ENCODE measurements at regions not wholly inside any gene's neighbourhood (a gene's known extent, or its start where the extent isn't known, plus 50 kb on each side); places are given as distances from the start of the nearest gene placed in this dataset.
"Not testable (repeated sequence)": the region's sequence is repeated elsewhere in the genome, so short reads cannot be mapped to it uniquely, and the experiment has no call there.

DNA sequence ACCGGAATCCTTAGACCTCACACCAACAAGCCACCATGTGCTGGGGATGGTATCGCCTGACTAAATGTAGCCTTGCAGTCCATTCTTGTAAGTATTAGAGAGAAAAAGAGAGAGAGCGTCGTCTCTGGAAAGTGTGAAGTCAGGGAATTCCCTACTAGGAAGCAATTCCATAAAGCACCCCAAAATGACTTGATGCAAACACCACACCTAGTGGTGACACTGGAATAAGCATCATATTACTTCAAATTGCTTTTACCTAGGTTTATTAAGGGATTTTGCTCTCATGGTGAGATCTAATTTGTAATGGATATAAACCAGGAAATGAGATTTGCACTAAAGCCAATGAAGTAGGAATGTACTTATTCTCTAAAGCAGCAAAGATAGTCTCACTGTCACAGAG, 111.4 kb upstream of the METTL9 start:
- DNase-seq (ENCODE audit: low read depth) = not testable (repeated sequence)

DNA sequence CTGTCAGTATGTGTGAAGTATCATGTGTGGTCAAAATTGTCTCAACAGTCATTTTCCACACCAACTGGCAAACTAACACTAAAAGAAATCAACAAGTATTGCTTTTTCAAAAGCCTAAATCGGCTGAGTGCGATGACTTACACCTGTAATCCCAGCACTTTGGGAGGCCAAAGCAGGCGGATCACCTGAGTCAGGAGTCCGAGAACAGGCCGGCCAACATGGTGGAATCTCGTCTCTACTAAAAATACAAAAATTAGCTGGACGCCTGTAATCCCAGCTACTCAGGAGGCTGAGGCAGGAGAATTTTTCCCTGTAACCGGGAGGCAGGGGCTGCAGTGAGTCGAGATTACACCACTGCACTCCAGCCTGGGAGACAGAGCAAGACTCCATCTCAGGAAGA, 100.3 kb upstream of the METTL9 start:
- DNase-seq (ENCODE audit: low read depth) = not testable (repeated sequence)

DNA sequence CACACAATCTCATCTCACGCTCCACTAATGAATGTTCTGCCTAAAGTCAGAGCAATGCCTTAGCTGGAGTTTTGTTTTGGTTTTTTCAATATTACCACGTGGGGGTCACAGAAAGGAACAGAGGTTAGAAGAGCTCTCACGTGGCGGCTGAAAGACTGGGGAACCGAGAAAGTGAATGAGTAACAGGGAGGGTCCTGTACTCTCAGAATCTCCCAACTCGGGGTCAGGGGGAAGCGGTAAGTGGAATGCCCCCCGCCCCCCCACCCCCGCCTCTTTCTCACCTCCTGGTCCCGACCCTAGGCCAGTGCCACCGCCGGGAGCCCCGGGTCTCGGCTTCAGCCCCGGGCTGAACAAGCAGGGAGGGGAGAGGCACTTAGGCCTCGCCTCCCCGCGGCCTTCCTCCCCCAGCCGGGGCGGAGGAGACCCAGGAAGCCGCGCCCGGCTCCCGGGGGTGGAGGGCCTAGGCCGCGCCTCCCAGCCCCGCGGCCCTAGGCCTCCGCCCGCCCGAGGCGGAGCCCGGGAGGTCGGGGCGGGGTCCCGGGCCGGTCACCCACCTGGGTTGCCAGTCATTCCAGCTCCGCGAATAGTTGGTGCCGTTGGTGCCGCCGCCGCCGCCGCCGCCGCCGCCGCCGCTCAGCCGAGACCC, 98.0 kb upstream of the METTL9 start:
- peak; percentile 46 for DNase-seq (ENCODE audit: low read depth)

DNA sequence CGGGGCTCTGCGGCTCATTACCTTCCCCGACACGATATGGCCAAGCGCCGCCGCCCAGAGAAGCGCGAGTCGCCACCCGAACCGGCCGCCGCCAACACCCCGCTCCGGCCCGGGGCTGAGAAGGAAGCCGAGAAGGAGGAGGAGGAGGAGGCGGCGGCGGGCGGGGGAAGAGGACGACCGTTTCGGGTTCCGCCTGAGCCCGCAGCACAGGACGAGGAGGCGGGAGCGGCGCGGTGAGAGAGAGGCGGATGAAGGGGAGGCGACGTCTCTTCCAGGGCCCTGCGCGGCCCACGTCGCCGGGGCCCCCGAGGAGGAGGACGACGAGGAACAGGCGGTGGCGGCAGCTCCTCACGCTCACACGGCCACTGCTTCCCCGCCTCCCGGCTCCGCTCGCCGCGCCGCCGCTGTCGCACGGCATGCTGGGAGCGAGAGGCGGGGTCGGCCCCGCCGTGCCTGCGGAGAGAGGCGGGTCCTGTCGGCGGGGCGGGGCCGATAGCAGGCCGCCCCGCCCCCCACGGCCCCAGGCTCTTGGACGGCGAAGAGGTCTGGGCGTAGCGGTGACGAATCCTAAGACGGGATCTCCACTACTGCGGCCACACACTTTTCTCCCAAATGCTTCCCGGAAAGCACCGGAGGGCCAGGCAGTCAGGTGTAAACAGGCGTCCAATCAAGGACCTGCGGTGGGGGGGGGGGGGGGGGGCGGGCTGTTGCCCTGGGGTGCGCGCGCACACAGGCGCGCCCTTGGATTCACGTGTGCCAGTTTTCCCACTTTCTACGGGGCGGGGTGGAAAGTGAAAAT, 97.3 kb upstream of the METTL9 start:
- peak; percentile 80 for DNase-seq (ENCODE audit: low read depth)

- not testable (repeated sequence) for DNase-seq (ENCODE audit: low read depth)
Measured at GRCh38 chr16:21503574-21503920, 95.8 kb upstream of the METTL9 start.

DNA sequence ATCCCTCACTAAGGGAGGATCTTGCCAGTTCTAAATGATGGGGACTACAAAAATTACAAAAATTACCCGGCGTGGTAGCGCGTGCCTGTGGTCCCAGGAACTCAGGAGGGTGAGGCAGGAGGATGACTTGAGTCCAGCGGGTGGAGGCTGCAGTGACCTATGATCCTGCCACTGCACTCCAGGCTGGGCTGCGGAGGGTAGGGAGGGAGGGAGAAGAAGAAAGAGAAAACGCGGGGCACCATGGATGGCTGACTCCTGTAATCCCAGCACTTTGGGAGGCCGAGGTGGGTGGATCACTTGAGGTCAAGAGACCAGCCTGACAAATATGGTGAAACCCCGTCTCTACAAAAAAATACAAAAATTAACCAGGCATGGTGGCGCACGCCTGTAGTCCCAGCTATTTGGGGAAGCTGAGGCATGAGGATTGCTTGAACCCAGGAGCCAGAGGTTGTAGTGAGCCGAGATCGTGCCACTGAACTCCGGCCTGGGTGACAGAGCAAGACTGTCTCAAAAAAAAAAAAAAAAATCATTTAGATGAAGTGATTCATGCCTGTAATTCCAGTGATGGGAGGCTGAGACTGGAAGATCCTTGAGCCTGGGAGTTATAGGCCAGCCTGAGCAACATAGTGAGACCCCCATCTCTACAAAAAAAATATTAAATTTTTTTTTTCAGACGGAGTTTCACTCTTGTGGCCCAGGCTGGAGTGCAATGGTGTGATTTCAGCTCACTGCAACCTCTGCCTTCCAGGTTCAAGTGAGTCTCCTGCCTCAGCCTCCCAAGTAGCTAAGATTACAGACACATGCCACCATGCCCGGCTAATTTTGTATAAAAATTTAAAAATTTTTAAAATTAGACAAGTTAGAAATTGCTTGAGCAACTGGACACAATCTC, 95.2 kb upstream of the METTL9 start:
- not testable (repeated sequence) for DNase-seq (ENCODE audit: low read depth)

GRCh38 chr16:21505751-21506520, 93.4 kb upstream of the METTL9 start:
- not testable (repeated sequence) for DNase-seq (ENCODE audit: low read depth)

- peak; percentile 17 for DNase-seq (ENCODE audit: low read depth)
Measured at GRCh38 chr16:21506857-21507456, 92.4 kb upstream of the METTL9 start.

GRCh38 chr16:21507631-21508305, 91.6 kb upstream of the METTL9 start:
- DNase-seq (ENCODE audit: low read depth) = not testable (repeated sequence)

DNA sequence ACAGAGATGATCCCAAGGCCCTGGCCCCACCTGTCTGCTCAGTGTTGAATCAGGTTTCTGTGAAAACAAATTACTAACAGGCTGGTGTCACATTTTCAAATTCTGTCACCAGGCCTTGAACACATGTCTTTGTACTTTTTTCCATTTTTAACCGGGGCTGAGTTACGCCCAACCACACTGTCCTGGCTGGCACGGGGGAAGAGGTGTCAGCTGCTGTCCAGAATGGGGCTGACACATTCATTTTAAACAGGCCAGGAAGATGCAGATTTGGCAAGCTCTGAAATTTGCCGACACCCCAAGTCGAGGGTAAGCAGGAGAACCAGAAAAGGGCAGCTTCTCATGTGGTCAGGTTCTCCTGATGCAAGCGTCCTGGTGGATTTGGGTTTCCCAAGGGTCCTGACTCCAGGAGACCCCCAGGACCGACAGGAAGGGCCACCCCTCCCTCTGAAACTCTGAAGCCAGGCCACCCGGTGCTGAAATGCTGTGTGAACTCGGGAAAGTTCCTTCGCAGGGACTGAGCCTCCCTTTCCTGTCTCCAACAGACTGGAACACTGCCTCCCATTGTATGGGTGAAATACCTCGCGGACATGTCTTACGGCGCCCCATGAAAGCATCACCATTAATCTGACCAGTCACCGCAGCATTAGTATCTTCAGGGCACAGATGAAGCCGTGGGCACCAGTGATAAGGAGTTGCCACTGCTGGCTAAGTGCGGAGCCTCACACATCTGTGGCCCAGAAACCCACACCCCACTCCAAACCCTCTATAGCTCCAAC, 90.5 kb upstream of the METTL9 start:
- DNase-seq (ENCODE audit: low read depth) = not testable (repeated sequence)

GRCh38 chr16:21509437-21510086, 89.8 kb upstream of the METTL9 start:
- not testable (repeated sequence) for DNase-seq (ENCODE audit: low read depth)

DNA sequence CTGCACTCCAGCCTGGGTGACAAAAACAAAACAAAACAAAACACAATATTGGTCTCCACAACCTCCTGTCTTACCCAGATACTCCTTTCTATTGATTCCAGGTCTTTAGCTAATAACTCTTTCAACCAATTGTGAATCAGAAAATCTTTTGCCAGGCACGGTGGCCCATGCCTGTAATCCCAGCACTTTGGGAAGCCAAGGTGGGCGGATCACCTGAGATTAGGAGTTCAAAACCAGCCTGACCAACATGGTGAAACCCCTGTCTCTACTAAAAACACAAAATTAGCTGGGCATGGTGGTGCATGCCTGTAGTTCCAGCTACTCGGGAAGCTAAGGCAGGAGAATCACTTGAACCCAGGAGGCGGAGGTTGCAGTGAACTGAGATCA, 88.5 kb upstream of the METTL9 start:
- DNase-seq (ENCODE audit: low read depth) = not testable (repeated sequence)

- not testable (repeated sequence) for DNase-seq (ENCODE audit: low read depth)
Measured at GRCh38 chr16:21511315-21512210, 87.8 kb upstream of the METTL9 start.

DNA sequence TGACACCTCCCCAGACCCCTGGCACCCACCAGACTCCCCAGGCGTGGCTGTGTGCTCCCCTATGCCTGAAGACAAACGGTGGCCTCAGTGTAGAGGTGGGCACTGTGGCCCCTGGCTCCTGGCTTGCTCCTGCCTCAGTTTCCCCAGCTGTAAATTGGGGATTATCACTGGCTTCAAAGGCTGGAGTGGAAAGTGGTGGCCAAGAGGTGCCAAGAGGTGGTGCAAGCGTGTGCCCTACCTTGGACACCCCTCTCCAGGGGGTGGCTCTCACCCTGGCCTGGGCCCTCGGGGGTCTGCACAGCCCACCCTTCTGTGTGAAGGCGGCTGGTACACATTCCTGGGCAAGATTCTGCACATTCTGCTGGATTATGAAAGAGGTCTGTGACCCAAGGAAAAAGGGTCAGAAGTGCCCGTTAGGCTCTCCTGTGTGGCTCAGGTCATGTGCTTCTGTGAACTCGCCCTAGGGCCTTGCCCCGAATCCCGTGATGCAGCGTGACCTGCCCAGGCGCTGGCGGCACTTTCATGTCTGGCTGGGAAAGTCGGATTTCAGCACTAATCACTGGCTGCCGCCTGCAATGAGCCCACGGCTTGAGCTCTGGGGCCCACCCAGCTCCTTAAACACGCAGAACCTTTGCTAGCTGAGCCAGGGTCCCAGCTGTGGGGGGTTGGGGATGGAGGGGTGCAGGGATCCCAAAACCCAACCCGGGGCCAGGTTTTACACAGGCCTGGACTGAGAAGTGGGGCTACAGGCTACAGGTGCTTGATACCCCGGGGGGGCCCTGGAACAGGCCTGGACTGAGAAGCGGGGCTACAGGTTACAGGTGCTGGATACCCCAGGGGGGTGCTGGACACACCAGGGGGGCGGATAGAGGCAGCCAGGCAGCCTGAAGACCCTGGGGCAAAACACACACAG, 86.8 kb upstream of the METTL9 start:
- DNase-seq (ENCODE audit: low read depth) = not testable (repeated sequence)

DNA sequence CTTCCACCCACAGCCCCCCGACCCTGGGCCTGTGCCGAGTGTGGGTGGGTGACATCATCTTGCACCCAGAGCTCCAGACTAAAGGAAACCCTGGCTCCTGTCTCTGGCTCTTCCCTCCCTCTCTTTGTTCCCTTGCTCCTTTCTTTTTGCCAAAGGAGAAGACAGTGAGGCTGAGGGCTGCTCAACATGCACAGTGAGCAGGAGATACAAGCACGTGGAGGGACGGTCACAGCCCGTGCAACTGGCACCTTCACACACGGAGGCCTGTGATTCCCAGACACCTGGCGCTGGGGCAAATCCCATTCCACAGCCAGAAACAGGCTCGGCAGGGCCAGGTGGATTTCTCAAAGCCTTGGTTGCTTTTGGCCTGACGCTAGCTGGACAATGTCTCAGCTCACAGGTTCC, 86.0 kb upstream of the METTL9 start:
- DNase-seq (ENCODE audit: low read depth) = not testable (repeated sequence)

GRCh38 chr16:21513812-21514473, 85.4 kb upstream of the METTL9 start:
- DNase-seq (ENCODE audit: low read depth) = not testable (repeated sequence)

DNA sequence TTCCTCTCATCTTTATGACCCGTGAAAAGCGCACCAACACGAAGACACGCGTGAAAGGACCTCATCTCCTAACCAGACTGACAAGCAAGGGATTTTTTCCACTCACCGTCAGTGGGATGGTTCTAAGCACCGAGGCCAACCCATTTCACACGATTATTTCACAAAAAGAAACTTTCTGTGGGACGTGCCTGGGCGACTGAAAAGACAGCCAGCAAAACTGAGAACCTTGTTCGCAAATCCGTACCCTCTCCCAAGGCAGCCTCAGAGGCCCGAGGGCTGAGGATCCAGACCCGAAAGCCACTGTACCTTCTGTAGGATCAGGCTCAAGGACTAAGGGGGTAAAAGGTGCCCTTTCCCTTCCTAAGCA, 84.9 kb upstream of the METTL9 start:
- DNase-seq (ENCODE audit: low read depth) = not testable (repeated sequence)
